PC-9 (cell line): ENCODE measurements at regions not wholly inside any gene's neighbourhood (a gene's known extent, or its start where the extent isn't known, plus 50 kb on each side); places are given as distances from the start of the nearest gene placed in this dataset.

Source experiments
- CTCF ChIP-seq: fragments of 200-600 bp; sonication (generic); conservative IDR thresholded peaks from 2 replicates; pipeline ENCODE4 v1.6.1; 2017; ENCODE audit warnings: mixed run types, antibody characterized with exemption, mild to moderate bottlenecking, moderate library complexity
- EZH2 ChIP-seq: fragments of 200-600 bp; sonication (generic); IDR thresholded peaks from 2 replicates; pipeline ENCODE4 v1.8.0; 2017; ENCODE audit warnings: antibody characterized with exemption, low read depth

GRCh38 chr2:104361414-104361813, 492.5 kb upstream of the POU3F3 start:
- TF ChIP-seq CTCF (no peak), EZH2 (no peak)
